OCI-LY3 (cell line): ENCODE measurements at regions not wholly inside any gene's neighbourhood (a gene's known extent, or its start where the extent isn't known, plus 50 kb on each side); places are given as distances from the start of the nearest gene placed in this dataset.

Experiments
- CTCF ChIP-seq: fragments of 200-600, 300-600 bp; sonication (generic); IDR thresholded peaks from 2 replicates; pipeline ENCODE4 v1.5.1; 2014; ENCODE audit warnings: antibody characterized with exemption, low read length, low read depth
- EZH2phosphoT487 ChIP-seq: fragments of 200-600 bp; shearing (Covaris generic); IDR thresholded peaks from 2 replicates; pipeline ENCODE4 v1.6.1; 2018; ENCODE audit warnings: antibody characterized with exemption, mixed run types, low read depth

- TF ChIP-seq CTCF (no peak), EZH2phosphoT487 (no peak)
Measured at GRCh38 chr6:14530385-14530784, 412.8 kb downstream of the CD83 start.
